Spleen (tissue), 11 donors: ENCODE measurements at regions not wholly inside any gene's neighbourhood (a gene's known extent, or its start where the extent isn't known, plus 50 kb on each side); places are given as distances from the start of the nearest gene placed in this dataset.

Experiments used
- DNase-seq: peaks from one replicate; pipeline ENCODE4 v3.0.0-alpha.2; 2020
- H3K27ac ChIP-seq, 8 donors: fragments of 200-600 bp; sonication (generic) in 7 of 8; 1 replicate in 4 of 8; 2 replicates in 4 of 8; pipeline versions ENCODE4 v1.5.0 to v1.8.0; 2016 to 2021; ENCODE audit warnings: inconsistent platforms in 4 of 8, mild to moderate bottlenecking in 4 of 8, moderate library complexity in 1 of 8
- H3K27me3 ChIP-seq, 7 donors: fragments of 200-600 bp; sonication (generic) in 6 of 7; replicated peaks in 1 of 7; 1 replicate in 4 of 7; 2 replicates in 3 of 7; pipeline versions ENCODE4 v1.5.0 to v1.8.0; 2016 to 2021; ENCODE audit warnings: inconsistent platforms in 3 of 7, mild to moderate bottlenecking in 1 of 7
- H3K36me3 ChIP-seq, 6 donors: fragments of 200-600 bp; sonication (generic) in 5 of 6; 1 replicate in 4 of 6; 2 replicates in 2 of 6; pipeline versions ENCODE4 v1.5.0 to v1.8.0; 2016 to 2021; ENCODE audit warnings: inconsistent platforms in 2 of 6
- H3K4me1 ChIP-seq, 6 donors: fragments of 200-600 bp; sonication (generic) in 5 of 6; 1 replicate in 3 of 6; 2 replicates in 3 of 6; pipeline versions ENCODE4 v1.5.0 to v1.8.0; 2016 to 2021; ENCODE audit warnings: inconsistent platforms in 3 of 6
- H3K4me3 ChIP-seq, 8 donors: fragments of 200-600 bp; sonication (generic) in 7 of 8; 1 replicate in 4 of 8; 2 replicates in 4 of 8; pipeline versions ENCODE4 v1.5.0 to v1.8.0; 2016 to 2021; ENCODE audit warnings: inconsistent platforms in 4 of 8, mild to moderate bottlenecking in 4 of 8, moderate library complexity in 2 of 8
- H3K9me3 ChIP-seq, 8 donors: fragments of 200-600 bp; sonication (generic) in 7 of 8; 1 replicate in 4 of 8; 2 replicates in 4 of 8; pipeline versions ENCODE4 v1.5.0 to v1.8.0; 2016 to 2021; ENCODE audit warnings: inconsistent platforms in 4 of 8
- POLR2A ChIP-seq, 3 donors: fragments of 450-650 bp; IDR thresholded peaks; one replicate each; pipeline ENCODE4 v1.5.1; 2017; ENCODE audit warnings: antibody characterized with exemption in 3 of 3, mild to moderate bottlenecking in 1 of 3
- POLR2AphosphoS5 ChIP-seq, 3 donors: sonication (generic); formaldehyde crosslinking; IDR thresholded peaks; one replicate each; pipeline ENCODE4 v1.5.1; 2017; ENCODE audit warnings: antibody characterized with exemption in 3 of 3
- WGBS, 5 donors: extraction: QIAGEN DNeasy Blood & Tissue Kit in 3 of 5; methylation state at CpG; one replicate each; pipeline versions ENCODE4 v1.1.5 to v1.1.7; 2013 to 2018; 5-methylcytosine and 5-hydroxymethylcytosine counted together
- intact Hi-C: fragments of 100-400 bp; cut with DNase I; formaldehyde crosslinking; loops from one replicate; pipeline ENCODE4 v1.15.0; 2023; ENCODE audit warnings: low total_unique reads
- TF ChIP-seq, protein P1 (sequence below), 11 experiments: fragments of 200-600 bp in 7 of 11; fragments of 450-650 bp in 4 of 11; sonication (generic) in 4 of 11; IDR thresholded peaks in 8 of 11; conservative IDR thresholded peaks in 3 of 11; 1 replicate in 7 of 11; 2 replicates in 4 of 11; pipeline versions ENCODE4 v1.4.0 to v1.8.0; 2016 to 2021; ENCODE audit warnings: antibody characterized with exemption in 11 of 11, inconsistent platforms in 4 of 11, mild to moderate bottlenecking in 1 of 11
- donor health status: healthy with polysubstance abuse.
- donor health status: DM: no; HTN: no; CAD: no; lungs with moderate emphysema.
- donor health status: DM: no; HTN: no; CAD: no.
- donor health status: Bipolar disorder and iron deficiency.
- donor health status: healthy.
- donor health status: DM: no; HTN: no; CAD: no.
- donor health status: DM: yes; HTN: yes; CAD: no.

DNA sequence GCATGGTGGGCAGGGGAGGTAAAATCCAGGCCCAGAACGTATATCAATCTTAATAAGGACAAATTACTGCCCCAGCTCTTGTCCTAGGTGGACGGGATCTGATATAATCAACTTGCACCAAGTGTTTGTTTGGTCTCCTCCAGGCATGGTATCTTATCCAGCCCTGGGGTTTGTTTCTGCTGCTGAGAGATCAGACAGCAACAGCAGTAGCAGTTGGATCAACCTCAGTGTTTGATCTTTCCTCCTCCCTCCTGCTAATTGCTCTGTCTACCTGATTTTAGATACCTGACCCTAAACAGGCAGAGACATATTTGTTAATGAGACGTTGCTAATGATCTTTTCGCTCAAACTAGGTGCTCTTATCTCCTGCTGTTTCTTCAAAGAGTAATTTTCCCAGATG lies 100.4 kb upstream of the BACH2 start:
- Histone ChIP-seq H3K4me1 (peaks cover 0 to 48% (median 23%) of the 10 kb centered on the region in 6 donors), H3K36me3 (no peaks in the 10 kb centered on the region), H3K4me3 (no peak overlapping the region), H3K27me3 (no peaks in the 10 kb centered on the region), H3K27ac (no peak overlapping the region), H3K9me3 (no peaks in the 10 kb centered on the region)
- TF ChIP-seq POLR2A (IDR thresholded peaks at IDR 0.05) (no peak), POLR2AphosphoS5 (IDR thresholded peaks at IDR 0.05) (no peak)
- TF ChIP-seq, protein P1, sequence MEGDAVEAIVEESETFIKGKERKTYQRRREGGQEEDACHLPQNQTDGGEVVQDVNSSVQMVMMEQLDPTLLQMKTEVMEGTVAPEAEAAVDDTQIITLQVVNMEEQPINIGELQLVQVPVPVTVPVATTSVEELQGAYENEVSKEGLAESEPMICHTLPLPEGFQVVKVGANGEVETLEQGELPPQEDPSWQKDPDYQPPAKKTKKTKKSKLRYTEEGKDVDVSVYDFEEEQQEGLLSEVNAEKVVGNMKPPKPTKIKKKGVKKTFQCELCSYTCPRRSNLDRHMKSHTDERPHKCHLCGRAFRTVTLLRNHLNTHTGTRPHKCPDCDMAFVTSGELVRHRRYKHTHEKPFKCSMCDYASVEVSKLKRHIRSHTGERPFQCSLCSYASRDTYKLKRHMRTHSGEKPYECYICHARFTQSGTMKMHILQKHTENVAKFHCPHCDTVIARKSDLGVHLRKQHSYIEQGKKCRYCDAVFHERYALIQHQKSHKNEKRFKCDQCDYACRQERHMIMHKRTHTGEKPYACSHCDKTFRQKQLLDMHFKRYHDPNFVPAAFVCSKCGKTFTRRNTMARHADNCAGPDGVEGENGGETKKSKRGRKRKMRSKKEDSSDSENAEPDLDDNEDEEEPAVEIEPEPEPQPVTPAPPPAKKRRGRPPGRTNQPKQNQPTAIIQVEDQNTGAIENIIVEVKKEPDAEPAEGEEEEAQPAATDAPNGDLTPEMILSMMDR (IDR thresholded peaks at IDR 0.05 in 8 of 11, conservative IDR thresholded peaks at IDR 0.05 in 3 of 11) = no peak
- no peak for DNase-seq
- WGBS, 5 donors = 89 to 95% (median 92%) methylated on average over 4 of the region's 4 CpGs
- intact Hi-C loops = loop anchor here (10.0 kb wide), 1 partner anchor 452 kb away; no protein-coding TSS in a partner anchor

DNA sequence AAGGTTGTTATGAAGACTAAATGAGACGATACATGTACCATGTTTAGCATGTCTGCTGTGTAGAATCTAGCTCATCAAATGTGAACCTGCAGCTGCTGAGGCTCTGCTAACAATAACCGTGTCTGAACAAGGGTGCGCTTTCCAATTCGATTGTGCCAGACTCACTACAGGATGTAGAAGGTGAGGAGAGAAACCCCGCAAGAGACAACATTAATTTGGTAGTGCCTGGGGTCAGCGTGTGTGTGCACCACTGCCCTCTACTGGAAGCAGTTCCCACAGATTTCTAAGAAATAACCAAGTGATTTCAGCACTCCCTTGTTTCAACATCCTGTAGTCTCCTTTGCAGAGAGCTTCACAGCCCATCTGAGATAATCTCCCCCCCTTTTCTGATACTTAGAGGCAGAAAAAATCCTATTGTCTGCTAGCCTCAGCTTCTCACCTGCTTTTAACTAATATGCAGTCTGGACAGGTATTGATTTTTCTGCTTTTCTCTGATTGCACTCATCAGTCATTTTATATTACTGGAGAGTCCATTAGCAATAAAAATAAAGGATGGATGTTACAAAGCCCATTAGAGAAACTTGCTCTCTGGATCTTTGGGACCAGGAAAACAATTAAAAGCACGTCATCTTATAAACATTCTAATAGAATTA lies 96.7 kb upstream of the BACH2 start:
- intact Hi-C loops = loop anchor here (5.0 to 10.0 kb wide), 2 partner anchors 101 to 449 kb away; no protein-coding TSS in a partner anchor
- H3K27me3 ChIP-seq = no peaks in the 10 kb centered on the region
- H3K36me3 ChIP-seq = no peaks in the 10 kb centered on the region
- H3K4me1 ChIP-seq = peaks cover 0 to 28% (median 17%) of the 10 kb centered on the region in 6 donors
- H3K9me3 ChIP-seq = no peaks in the 10 kb centered on the region
- TF ChIP-seq POLR2A (IDR thresholded peaks at IDR 0.05) = no peak
- TF ChIP-seq, protein P1 (IDR thresholded peaks at IDR 0.05 in 8 of 11, conservative IDR thresholded peaks at IDR 0.05 in 3 of 11) = peak; percentile 39 to 78 (median 73)
- peak in 1 of 3 donors; percentile 71 for TF ChIP-seq POLR2AphosphoS5 (IDR thresholded peaks at IDR 0.05)
- H3K4me3 ChIP-seq = no peak overlapping the region
- H3K27ac ChIP-seq = peak overlapping the region in 1 of 8 donors; percentile 31
- DNase-seq = peak; percentile 82
- 25 to 31% (median 26%) methylated on average over 7 of the region's 7 CpGs for WGBS, 5 donors

DNA sequence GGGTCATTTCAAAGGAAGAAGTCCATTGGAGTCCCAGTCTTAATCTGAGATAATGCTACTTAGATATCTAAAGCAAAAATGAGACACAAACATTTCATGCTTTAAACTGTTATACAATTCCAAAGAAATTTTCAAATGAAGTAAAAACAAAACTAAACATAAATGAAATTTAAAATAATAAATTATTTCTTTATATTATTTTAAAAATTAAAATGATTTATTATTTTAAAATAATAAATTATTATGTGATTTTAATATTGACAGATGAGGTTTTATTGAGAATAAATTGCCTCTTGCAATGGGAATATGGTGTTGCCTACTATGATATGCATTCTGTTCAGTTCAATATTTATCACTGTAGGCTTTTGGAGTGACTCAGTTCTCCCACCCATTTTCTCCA lies 93.7 kb upstream of the BACH2 start:
- intact Hi-C loops = loop anchor here (5.0 to 10.0 kb wide), 2 partner anchors 98 to 446 kb away; no protein-coding TSS in a partner anchor
- H3K4me1 ChIP-seq = peaks cover 0 to 33% (median 12%) of the 10 kb centered on the region in 6 donors
- no peak for DNase-seq
- H3K36me3 ChIP-seq = no peaks in the 10 kb centered on the region
- H3K9me3 ChIP-seq = no peaks in the 10 kb centered on the region
- TF ChIP-seq, protein P1 (IDR thresholded peaks at IDR 0.05 in 8 of 11, conservative IDR thresholded peaks at IDR 0.05 in 3 of 11) = no peak
- TF ChIP-seq POLR2AphosphoS5 (IDR thresholded peaks at IDR 0.05) = no peak
- no peak for TF ChIP-seq POLR2A (IDR thresholded peaks at IDR 0.05)
- H3K4me3 ChIP-seq = no peak overlapping the region
- no peaks in the 10 kb centered on the region for H3K27me3 ChIP-seq
- H3K27ac ChIP-seq = no peak overlapping the region

DNA sequence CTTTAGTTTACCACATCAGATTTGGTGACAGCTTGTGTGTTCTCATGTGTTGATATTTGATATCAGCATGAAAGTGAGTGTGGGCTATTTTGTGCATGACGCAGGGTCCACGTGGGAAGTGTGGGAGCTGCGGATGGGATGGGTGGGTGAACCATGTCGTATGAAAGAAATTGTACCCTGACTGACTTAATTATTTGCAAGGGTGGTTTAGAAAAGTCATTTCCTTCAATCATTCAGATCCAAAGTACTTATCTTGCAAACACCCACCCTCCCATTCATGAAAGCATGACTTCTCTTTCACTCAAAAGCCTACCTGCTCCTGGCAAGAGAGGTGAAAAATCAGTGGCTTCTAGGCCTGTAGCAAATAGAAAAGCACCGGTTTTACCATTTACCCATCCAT lies 91.8 kb upstream of the BACH2 start:
- WGBS, 5 donors = 67 to 89% (median 84%) methylated on average over 5 of the region's 5 CpGs
- Histone ChIP-seq H3K4me1 (peaks cover 0 to 46% (median 19%) of the 10 kb centered on the region in 6 donors), H3K36me3 (no peaks in the 10 kb centered on the region), H3K9me3 (no peaks in the 10 kb centered on the region), H3K27ac (no peak overlapping the region), H3K4me3 (no peak overlapping the region), H3K27me3 (no peaks in the 10 kb centered on the region)
- TF ChIP-seq POLR2AphosphoS5 (IDR thresholded peaks at IDR 0.05) (no peak), POLR2A (IDR thresholded peaks at IDR 0.05) (no peak)
- TF ChIP-seq, protein P1 (IDR thresholded peaks at IDR 0.05 in 8 of 11, conservative IDR thresholded peaks at IDR 0.05 in 3 of 11) = no peak
- intact Hi-C loops = no loop called here
- no peak for DNase-seq
